PC-3 (cell line): ENCODE measurements at regions not wholly inside any gene's neighbourhood (a gene's known extent, or its start where the extent isn't known, plus 50 kb on each side); places are given as distances from the start of the nearest gene placed in this dataset.

Source experiments
- EZH2 ChIP-seq: fragments of 300-600 bp; sonication (generic); IDR thresholded peaks from one replicate; pipeline ENCODE4 v1.6.1; 2017; ENCODE audit warnings: antibody characterized with exemption, mild to moderate bottlenecking, low read length; ENCODE audit not compliant: unreplicated experiment
- EZH2phosphoT487 ChIP-seq: fragments of 300-600 bp; sonication (generic); IDR thresholded peaks from 2 replicates; pipeline ENCODE4 v1.6.1; 2018; ENCODE audit warnings: mild to moderate bottlenecking, antibody characterized with exemption, low read length, borderline replicate concordance
- TF ChIP-seq, protein P1 (sequence below): fragments of 300-600 bp; sonication (generic); conservative IDR thresholded peaks from 2 replicates; pipeline ENCODE4 v1.5.1; 2017; ENCODE audit warnings: antibody characterized with exemption, low read depth, mild to moderate bottlenecking, low read length

DNA sequence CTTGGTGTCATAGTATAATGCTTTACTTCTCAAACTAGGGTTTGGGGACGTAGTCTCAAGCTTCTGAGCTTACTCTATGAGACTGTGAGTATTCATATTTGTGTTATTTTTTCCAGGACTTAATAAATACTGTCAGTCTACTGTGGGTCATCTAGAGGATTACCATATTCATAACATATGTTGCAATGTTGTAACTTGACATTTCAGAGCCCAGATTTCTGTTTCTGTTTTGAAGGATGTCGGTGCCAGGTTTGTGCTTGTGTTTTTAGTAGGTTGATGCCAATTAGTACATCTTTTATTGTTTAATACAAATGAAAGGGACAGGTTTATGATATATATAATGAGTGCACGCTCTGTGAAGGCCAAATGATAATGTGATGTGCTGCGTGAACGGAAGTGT, 69.6 kb downstream of the SPANXN4 start:
- TF ChIP-seq EZH2, result no peak
- TF ChIP-seq, protein P1, sequence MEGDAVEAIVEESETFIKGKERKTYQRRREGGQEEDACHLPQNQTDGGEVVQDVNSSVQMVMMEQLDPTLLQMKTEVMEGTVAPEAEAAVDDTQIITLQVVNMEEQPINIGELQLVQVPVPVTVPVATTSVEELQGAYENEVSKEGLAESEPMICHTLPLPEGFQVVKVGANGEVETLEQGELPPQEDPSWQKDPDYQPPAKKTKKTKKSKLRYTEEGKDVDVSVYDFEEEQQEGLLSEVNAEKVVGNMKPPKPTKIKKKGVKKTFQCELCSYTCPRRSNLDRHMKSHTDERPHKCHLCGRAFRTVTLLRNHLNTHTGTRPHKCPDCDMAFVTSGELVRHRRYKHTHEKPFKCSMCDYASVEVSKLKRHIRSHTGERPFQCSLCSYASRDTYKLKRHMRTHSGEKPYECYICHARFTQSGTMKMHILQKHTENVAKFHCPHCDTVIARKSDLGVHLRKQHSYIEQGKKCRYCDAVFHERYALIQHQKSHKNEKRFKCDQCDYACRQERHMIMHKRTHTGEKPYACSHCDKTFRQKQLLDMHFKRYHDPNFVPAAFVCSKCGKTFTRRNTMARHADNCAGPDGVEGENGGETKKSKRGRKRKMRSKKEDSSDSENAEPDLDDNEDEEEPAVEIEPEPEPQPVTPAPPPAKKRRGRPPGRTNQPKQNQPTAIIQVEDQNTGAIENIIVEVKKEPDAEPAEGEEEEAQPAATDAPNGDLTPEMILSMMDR, result no peak
- no peak for TF ChIP-seq EZH2phosphoT487
